ENCODE measurements at regions not wholly inside any gene's neighbourhood (a gene's known extent, or its start where the extent isn't known, plus 50 kb on each side); places are given as distances from the start of the nearest gene placed in this dataset.
A peak's percentile ranks its signal among the peaks of the same experiment; 100 is the strongest.
"Not testable (repeated sequence)": the region's sequence is repeated elsewhere in the genome, so short reads cannot be mapped to it uniquely, and the experiment has no call there.

DNA sequence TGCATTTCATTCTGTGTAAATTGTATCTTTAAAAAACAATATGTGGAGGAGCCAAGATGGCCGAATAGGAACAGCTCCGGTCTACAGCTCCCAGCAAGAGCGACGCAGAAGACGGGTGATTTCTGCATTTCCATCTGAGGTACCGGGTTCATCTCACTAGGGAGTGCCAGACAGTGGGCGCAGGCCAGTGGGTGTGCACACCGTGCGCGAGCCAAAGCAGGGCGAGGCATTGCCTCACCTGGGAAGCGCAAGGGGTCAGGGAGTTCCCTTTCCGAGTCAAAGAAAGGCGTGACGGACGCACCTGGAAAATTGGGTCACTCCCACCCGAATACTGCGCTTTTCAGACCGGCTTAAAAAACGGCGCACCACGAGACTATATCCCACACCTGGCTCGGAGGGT lies 75.0 kb upstream of the RGS1 start:
- DNase-seq = not testable (repeated sequence)
- WGBS, 5 donors = 94 to 98% (median 97%) methylated on average over 13 to 23 of the region's 23 CpGs

DNA sequence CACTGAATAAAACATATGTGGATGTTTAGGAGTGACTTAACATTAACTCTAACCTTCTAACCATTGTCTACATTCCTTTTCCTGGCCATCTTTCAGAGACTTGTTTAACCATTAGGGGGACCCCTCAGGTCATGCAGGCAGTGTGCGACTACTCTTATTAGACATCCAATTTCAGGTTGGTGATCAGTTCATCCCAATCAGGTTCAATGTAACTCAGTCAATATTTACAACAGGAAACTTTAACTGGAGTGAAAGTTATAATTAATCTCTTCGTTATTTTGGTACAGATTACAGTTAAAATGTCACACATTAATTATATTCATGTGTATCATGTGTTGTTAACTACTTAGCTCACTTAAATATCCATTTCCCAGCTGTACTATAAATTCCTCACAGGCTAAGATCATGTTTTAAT lies 68.8 kb upstream of the RGS1 start:
- intact Hi-C loops (cut with DNase I; ENCODE audit: low total_unique reads) = no loop called here
- 48 to 60% (median 54%) methylated on average over 2 of the region's 2 CpGs for WGBS, 5 donors
- no peaks in the 10 kb centered on the region for H3K9me3 ChIP-seq
- no peaks in the 10 kb centered on the region for H3K27me3 ChIP-seq (replicated peaks in 1 of 7)
- no peak overlapping the region for H3K27ac ChIP-seq
- no peaks in the 10 kb centered on the region for H3K36me3 ChIP-seq
- H3K4me3 ChIP-seq = no peak overlapping the region
- H3K4me1 ChIP-seq = peaks cover 0 to 3% (median 0%) of the 10 kb centered on the region in 6 donors
- TF ChIP-seq POLR2A (IDR thresholded peaks at IDR 0.05) (no peak), POLR2AphosphoS5 (IDR thresholded peaks at IDR 0.05) (no peak)
- TF ChIP-seq, protein P1, sequence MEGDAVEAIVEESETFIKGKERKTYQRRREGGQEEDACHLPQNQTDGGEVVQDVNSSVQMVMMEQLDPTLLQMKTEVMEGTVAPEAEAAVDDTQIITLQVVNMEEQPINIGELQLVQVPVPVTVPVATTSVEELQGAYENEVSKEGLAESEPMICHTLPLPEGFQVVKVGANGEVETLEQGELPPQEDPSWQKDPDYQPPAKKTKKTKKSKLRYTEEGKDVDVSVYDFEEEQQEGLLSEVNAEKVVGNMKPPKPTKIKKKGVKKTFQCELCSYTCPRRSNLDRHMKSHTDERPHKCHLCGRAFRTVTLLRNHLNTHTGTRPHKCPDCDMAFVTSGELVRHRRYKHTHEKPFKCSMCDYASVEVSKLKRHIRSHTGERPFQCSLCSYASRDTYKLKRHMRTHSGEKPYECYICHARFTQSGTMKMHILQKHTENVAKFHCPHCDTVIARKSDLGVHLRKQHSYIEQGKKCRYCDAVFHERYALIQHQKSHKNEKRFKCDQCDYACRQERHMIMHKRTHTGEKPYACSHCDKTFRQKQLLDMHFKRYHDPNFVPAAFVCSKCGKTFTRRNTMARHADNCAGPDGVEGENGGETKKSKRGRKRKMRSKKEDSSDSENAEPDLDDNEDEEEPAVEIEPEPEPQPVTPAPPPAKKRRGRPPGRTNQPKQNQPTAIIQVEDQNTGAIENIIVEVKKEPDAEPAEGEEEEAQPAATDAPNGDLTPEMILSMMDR (IDR thresholded peaks at IDR 0.05 in 8 of 11, conservative IDR thresholded peaks at IDR 0.05 in 3 of 11) = peak in 6 of 11 experiments; percentile 12 to 33 (median 22)
- no peak for DNase-seq

More for the DNA sequence above, 75.0 kb upstream of the RGS1 start:
- H3K36me3 ChIP-seq; H3K9me3 ChIP-seq; H3K27me3 ChIP-seq (replicated peaks in 1 of 7); H3K4me1 ChIP-seq; intact Hi-C loops (cut with DNase I; ENCODE audit: low total_unique reads); H3K4me3 ChIP-seq; H3K27ac ChIP-seq: not testable (repeated sequence)

DNA sequence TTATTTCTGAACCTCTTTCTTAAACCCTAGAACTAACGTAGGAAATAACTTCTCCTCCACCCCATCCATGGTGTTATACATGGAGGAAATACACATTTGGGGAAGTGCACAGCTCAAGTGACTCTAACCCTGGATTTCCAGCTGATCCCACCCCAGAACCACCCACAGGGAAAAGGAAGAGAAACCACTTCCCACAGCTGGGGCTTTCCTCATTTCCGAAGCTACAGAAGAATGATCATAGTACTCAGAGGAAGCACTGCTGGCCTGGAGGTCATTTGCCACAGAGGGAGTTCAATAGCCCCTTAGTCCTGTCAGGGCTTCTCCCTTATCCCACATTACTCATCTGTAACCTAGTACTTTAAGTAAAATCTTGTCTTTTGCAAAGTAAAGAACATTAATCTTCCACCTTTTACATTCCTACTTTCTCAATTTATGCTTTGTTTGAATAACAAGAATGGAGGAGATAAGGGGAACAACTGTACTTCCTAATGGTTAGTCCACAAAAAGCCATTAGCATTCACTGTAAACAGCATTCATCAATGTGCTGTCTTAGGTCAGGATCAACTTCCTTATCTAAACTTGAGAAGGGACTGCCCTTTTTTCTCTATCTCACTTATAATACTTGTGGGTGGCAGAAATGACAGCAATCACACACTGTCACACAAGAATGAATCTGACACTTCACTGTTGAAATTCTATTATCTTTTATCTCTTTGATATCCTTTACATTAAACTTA lies 63.0 kb upstream of the RGS1 start:
- no peaks in the 10 kb centered on the region for H3K9me3 ChIP-seq
- H3K27ac ChIP-seq = peak overlapping the region in 5 of 8 donors; percentile 9 to 33 (median 13)
- intact Hi-C loops (cut with DNase I; ENCODE audit: low total_unique reads) = no loop called here
- peaks cover 0 to 8% (median 0%) of the 10 kb centered on the region in 7 donors for H3K27me3 ChIP-seq (replicated peaks in 1 of 7)
- WGBS, 5 donors = 29 to 43% (median 33%) methylated on average over 2 of the region's 2 CpGs
- no peaks in the 10 kb centered on the region for H3K36me3 ChIP-seq
- H3K4me3 ChIP-seq = no peak overlapping the region
- no peak for DNase-seq
- TF ChIP-seq POLR2AphosphoS5 (IDR thresholded peaks at IDR 0.05) (no peak), POLR2A (IDR thresholded peaks at IDR 0.05) (no peak)
- TF ChIP-seq, protein P1 (IDR thresholded peaks at IDR 0.05 in 8 of 11, conservative IDR thresholded peaks at IDR 0.05 in 3 of 11) = no peak
- peaks cover 11 to 49% (median 23%) of the 10 kb centered on the region in 6 donors for H3K4me1 ChIP-seq

DNA sequence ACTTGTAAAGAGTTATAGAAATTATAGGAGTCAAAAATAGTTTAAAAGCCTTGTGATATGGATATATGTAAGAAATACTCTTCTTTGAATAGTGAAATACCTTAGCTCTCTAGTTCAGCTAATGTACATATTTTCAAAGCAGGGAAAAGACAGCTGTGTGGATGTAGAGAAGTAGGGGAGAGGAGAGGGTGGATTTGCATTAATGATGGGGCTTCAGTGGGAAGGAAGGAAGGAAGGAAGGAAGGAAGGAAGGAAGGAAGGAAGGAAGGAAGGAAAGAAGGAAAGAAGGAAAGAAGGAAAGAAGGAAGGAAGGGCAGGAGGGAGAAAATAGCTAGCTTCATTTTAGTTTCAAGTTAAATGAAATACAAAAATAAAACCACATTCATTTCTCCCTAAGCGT lies 62.4 kb upstream of the RGS1 start:
- DNase-seq = no peak
- intact Hi-C loops (cut with DNase I; ENCODE audit: low total_unique reads) = no loop called here
- 90 to 98% (median 92%) methylated on average over 1 of the region's 1 CpG for WGBS, 5 donors
- Histone ChIP-seq H3K27me3 (replicated peaks in 1 of 7) (peaks cover 0 to 8% (median 0%) of the 10 kb centered on the region in 7 donors), H3K27ac (peak overlapping the region in 4 of 8 donors; percentile 9 to 33 (median 16)), H3K36me3 (no peaks in the 10 kb centered on the region), H3K9me3 (no peaks in the 10 kb centered on the region), H3K4me1 (peaks cover 14 to 53% (median 25%) of the 10 kb centered on the region in 6 donors), H3K4me3 (no peak overlapping the region)
- TF ChIP-seq, protein P1 (IDR thresholded peaks at IDR 0.05 in 8 of 11, conservative IDR thresholded peaks at IDR 0.05 in 3 of 11) = no peak
- no peak for TF ChIP-seq POLR2A (IDR thresholded peaks at IDR 0.05)
- TF ChIP-seq POLR2AphosphoS5 (IDR thresholded peaks at IDR 0.05) = no peak

Measured in spleen (tissue), 11 donors.